ENCODE measurements at regions not wholly inside any gene's neighbourhood (a gene's known extent, or its start where the extent isn't known, plus 50 kb on each side); places are given as distances from the start of the nearest gene placed in this dataset.

DNA sequence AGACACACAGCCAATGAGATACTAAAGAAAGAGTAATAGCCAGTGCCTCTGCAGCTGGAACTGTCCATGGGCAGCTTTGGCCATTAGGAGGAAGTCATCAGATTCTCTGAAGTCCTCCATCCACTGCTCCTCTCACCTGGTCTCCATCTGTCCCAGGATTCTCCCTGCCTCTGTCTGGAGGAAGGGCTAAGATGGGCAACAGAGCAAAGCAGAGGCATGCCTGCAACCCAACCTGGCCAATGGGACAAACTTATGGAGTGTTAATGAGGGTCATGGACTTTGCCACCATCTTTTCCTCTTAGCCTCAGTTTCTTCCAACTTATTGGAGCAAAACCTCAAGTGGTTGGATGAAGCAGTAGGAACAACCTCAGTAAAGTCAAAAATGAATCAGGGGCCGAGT, 91.5 kb upstream of the SIX3 start:
- peaks cover 37% of the 10 kb centered on the region for H3K27me3 ChIP-seq
- H3K4me1 ChIP-seq (ENCODE audit: control insufficient read depth in 1 of 2, insufficient read depth in 1 of 2, low read depth in 1 of 2, low read length in 1 of 2), result no peaks in the 10 kb centered on the region
- H3K9me3 ChIP-seq, result no peaks in the 10 kb centered on the region
- no peak overlapping the region for H3K4me3 ChIP-seq (ENCODE audit: low read depth in 1 of 2, low read length in 1 of 2)
- TF ChIP-seq, protein P1, sequence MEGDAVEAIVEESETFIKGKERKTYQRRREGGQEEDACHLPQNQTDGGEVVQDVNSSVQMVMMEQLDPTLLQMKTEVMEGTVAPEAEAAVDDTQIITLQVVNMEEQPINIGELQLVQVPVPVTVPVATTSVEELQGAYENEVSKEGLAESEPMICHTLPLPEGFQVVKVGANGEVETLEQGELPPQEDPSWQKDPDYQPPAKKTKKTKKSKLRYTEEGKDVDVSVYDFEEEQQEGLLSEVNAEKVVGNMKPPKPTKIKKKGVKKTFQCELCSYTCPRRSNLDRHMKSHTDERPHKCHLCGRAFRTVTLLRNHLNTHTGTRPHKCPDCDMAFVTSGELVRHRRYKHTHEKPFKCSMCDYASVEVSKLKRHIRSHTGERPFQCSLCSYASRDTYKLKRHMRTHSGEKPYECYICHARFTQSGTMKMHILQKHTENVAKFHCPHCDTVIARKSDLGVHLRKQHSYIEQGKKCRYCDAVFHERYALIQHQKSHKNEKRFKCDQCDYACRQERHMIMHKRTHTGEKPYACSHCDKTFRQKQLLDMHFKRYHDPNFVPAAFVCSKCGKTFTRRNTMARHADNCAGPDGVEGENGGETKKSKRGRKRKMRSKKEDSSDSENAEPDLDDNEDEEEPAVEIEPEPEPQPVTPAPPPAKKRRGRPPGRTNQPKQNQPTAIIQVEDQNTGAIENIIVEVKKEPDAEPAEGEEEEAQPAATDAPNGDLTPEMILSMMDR (IDR thresholded peaks at IDR 0.05), result no peak
- no peaks in the 10 kb centered on the region for H3K36me3 ChIP-seq
- no peak overlapping the region for H3K27ac ChIP-seq

- Histone ChIP-seq H3K4me3 (ENCODE audit: low read depth in 1 of 2, low read length in 1 of 2) (no peak overlapping the region), H3K36me3 (no peaks in the 10 kb centered on the region), H3K27me3 (peaks cover 45% of the 10 kb centered on the region), H3K4me1 (ENCODE audit: control insufficient read depth in 1 of 2, insufficient read depth in 1 of 2, low read depth in 1 of 2, low read length in 1 of 2) (no peaks in the 10 kb centered on the region), H3K27ac (no peak overlapping the region), H3K9me3 (no peaks in the 10 kb centered on the region)
- TF ChIP-seq, protein P1 (IDR thresholded peaks at IDR 0.05), result no peak
Measured at GRCh38 chr2:44851518-44851917, 90.0 kb upstream of the SIX3 start.

GRCh38 chr2:44852594-44852993, 88.9 kb upstream of the SIX3 start:
- Histone ChIP-seq H3K27ac (no peak overlapping the region), H3K9me3 (no peaks in the 10 kb centered on the region), H3K27me3 (peaks cover 48% of the 10 kb centered on the region), H3K36me3 (no peaks in the 10 kb centered on the region), H3K4me3 (ENCODE audit: low read depth in 1 of 2, low read length in 1 of 2) (no peak overlapping the region), H3K4me1 (ENCODE audit: control insufficient read depth in 1 of 2, insufficient read depth in 1 of 2, low read depth in 1 of 2, low read length in 1 of 2) (no peaks in the 10 kb centered on the region)
- TF ChIP-seq, protein P1 (IDR thresholded peaks at IDR 0.05), result no peak

GRCh38 chr2:44859337-44859736, 82.2 kb upstream of the SIX3 start:
- TF ChIP-seq, protein P1 (IDR thresholded peaks at IDR 0.05), result no peak
- H3K27ac ChIP-seq, result no peak overlapping the region
- H3K4me1 ChIP-seq (ENCODE audit: control insufficient read depth in 1 of 2, insufficient read depth in 1 of 2, low read depth in 1 of 2, low read length in 1 of 2), result no peaks in the 10 kb centered on the region
- H3K27me3 ChIP-seq, result peaks cover 58% of the 10 kb centered on the region
- H3K4me3 ChIP-seq (ENCODE audit: low read depth in 1 of 2, low read length in 1 of 2), result no peak overlapping the region
- H3K36me3 ChIP-seq, result no peaks in the 10 kb centered on the region
- H3K9me3 ChIP-seq, result no peaks in the 10 kb centered on the region

GRCh38 chr2:44866152-44866551, 75.3 kb upstream of the SIX3 start:
- Histone ChIP-seq H3K27ac (no peak overlapping the region), H3K4me1 (ENCODE audit: control insufficient read depth in 1 of 2, insufficient read depth in 1 of 2, low read depth in 1 of 2, low read length in 1 of 2) (no peaks in the 10 kb centered on the region), H3K36me3 (no peaks in the 10 kb centered on the region), H3K27me3 (peaks cover 38% of the 10 kb centered on the region), H3K9me3 (no peaks in the 10 kb centered on the region), H3K4me3 (ENCODE audit: low read depth in 1 of 2, low read length in 1 of 2) (no peak overlapping the region)
- TF ChIP-seq, protein P1 (IDR thresholded peaks at IDR 0.05), result no peak

GRCh38 chr2:44869761-44870160, 71.7 kb upstream of the SIX3 start:
- TF ChIP-seq, protein P1 (IDR thresholded peaks at IDR 0.05), result no peak
- H3K27ac ChIP-seq, result no peak overlapping the region
- H3K4me1 ChIP-seq (ENCODE audit: control insufficient read depth in 1 of 2, insufficient read depth in 1 of 2, low read depth in 1 of 2, low read length in 1 of 2), result no peaks in the 10 kb centered on the region
- no peaks in the 10 kb centered on the region for H3K36me3 ChIP-seq
- H3K27me3 ChIP-seq, result peaks cover 28% of the 10 kb centered on the region
- H3K4me3 ChIP-seq (ENCODE audit: low read depth in 1 of 2, low read length in 1 of 2), result no peak overlapping the region
- no peaks in the 10 kb centered on the region for H3K9me3 ChIP-seq

Measured in neutrophil (primary cell).